Esophagus squamous epithelium (tissue), 5 donors: ENCODE measurements at regions not wholly inside any gene's neighbourhood (a gene's known extent, or its start where the extent isn't known, plus 50 kb on each side); places are given as distances from the start of the nearest gene placed in this dataset.

Source experiments
- DNase-seq: peaks from one replicate; lab custom pipeline; 2025; lab: John Stamatoyannopoulos, UW
- H3K27ac ChIP-seq, 4 donors: fragments of 200-600 bp; sonication (generic); one replicate each; pipeline ENCODE4 v1.5.1; 2016 to 2019; ENCODE audit warnings: mild to moderate bottlenecking in 1 of 4
- H3K27me3 ChIP-seq, 4 donors: fragments of 200-600 bp; sonication (generic); 1 replicate in 3 of 4; 2 replicates in 1 of 4; pipeline versions ENCODE4 v1.5.1 to v1.6.0; 2017 to 2021; ENCODE audit warnings: antibody characterized with exemption in 1 of 4
- H3K36me3 ChIP-seq, 3 donors: fragments of 200-600 bp; sonication (generic); one replicate each; pipeline ENCODE4 v1.5.1; 2016 to 2019
- H3K4me1 ChIP-seq, 3 donors: fragments of 200-600 bp; sonication (generic); one replicate each; pipeline ENCODE4 v1.5.1; 2017 to 2019
- H3K4me3 ChIP-seq, 4 donors: fragments of 200-600 bp; sonication (generic); 1 replicate in 3 of 4; 2 replicates in 1 of 4; pipeline ENCODE4 v1.5.1; 2016 to 2019; ENCODE audit warnings: mild to moderate bottlenecking in 2 of 4, moderate library complexity in 1 of 4
- H3K9me3 ChIP-seq, 3 donors: fragments of 200-600 bp; sonication (generic); one replicate each; pipeline ENCODE4 v1.5.1; 2016 to 2019
- POLR2A ChIP-seq, 4 donors: fragments of 450-650 bp; IDR thresholded peaks; one replicate each; pipeline ENCODE4 v1.6.1; 2017; ENCODE audit warnings: antibody characterized with exemption in 4 of 4, mild to moderate bottlenecking in 4 of 4, moderate library complexity in 3 of 4
- WGBS, 2 donors: methylation state at CpG; one replicate each; pipeline ENCODE4 v1.1.5; 2018; 5-methylcytosine and 5-hydroxymethylcytosine counted together
- intact Hi-C: fragments of 100-400 bp; cut with DNase I; formaldehyde crosslinking; loops from one replicate; pipeline ENCODE4 v1.15.0; 2022
- TF ChIP-seq, protein P1 (sequence below), 6 experiments: fragments of 450-650 bp in 4 of 6; fragments of 200-600 bp in 2 of 6; sonication (generic) in 2 of 6; IDR thresholded peaks; one replicate each; pipeline ENCODE4 v1.5.1; 2016 to 2019; ENCODE audit warnings: antibody characterized with exemption in 6 of 6, mild to moderate bottlenecking in 4 of 6, moderate library complexity in 4 of 6
- donor health status: DM: yes; HTN: yes; CAD: no.

DNA sequence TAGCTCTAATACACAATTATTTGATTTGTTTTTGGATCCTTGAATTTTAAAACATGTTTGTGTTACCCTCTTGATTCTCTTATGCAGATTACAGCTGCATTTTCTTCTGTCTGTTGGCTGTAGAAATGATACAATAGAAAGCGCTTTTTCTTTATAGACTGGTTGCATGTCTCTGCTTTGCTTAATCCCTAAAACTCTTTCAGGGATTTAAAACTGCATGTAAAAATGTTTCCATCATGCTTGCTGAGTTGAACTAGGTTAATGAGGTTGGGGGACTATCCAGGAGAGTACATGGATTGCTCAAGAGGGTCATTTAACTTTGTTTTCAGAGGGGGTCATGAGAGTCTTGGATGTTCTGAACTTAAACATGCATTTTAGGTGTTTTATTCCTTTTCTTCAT lies 166.4 kb upstream of the IFNG-AS1 start:
- H3K27me3 ChIP-seq: no peaks in the 10 kb centered on the region
- no peak overlapping the region for H3K27ac ChIP-seq
- no peak overlapping the region for H3K4me3 ChIP-seq
- intact Hi-C loops: no loop called here
- H3K9me3 ChIP-seq: no peaks in the 10 kb centered on the region
- 39 to 95% methylated on average over 1 of the region's 1 CpG for WGBS, 2 donors
- TF ChIP-seq, protein P1, sequence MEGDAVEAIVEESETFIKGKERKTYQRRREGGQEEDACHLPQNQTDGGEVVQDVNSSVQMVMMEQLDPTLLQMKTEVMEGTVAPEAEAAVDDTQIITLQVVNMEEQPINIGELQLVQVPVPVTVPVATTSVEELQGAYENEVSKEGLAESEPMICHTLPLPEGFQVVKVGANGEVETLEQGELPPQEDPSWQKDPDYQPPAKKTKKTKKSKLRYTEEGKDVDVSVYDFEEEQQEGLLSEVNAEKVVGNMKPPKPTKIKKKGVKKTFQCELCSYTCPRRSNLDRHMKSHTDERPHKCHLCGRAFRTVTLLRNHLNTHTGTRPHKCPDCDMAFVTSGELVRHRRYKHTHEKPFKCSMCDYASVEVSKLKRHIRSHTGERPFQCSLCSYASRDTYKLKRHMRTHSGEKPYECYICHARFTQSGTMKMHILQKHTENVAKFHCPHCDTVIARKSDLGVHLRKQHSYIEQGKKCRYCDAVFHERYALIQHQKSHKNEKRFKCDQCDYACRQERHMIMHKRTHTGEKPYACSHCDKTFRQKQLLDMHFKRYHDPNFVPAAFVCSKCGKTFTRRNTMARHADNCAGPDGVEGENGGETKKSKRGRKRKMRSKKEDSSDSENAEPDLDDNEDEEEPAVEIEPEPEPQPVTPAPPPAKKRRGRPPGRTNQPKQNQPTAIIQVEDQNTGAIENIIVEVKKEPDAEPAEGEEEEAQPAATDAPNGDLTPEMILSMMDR (IDR thresholded peaks at IDR 0.05): no peak
- TF ChIP-seq POLR2A (IDR thresholded peaks at IDR 0.05): no peak
- peaks cover 0 to 7% (median 3%) of the 10 kb centered on the region in 3 donors for H3K4me1 ChIP-seq
- no peaks in the 10 kb centered on the region for H3K36me3 ChIP-seq
- DNase-seq: no peak

DNA sequence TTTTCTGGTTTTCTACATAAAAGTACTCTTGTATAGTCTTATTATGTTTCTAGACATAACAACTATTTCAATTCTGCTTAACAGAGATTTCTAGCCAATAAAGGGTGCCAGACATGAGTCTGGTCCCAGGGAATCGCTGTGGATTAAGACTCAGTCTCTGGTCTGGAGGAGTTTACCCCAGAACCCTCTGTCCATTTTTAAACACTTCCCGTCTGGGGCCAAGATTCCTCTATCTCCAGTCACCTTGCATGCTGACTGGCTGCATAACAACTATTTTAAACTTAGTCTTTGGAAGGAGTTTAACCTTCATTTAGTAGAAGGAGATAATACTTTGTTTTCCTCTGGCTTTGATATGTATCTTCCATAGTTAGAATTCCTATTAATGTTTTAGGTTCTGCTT lies 163.1 kb upstream of the IFNG-AS1 start:
- intact Hi-C loops: no loop called here
- TF ChIP-seq, protein P1 (IDR thresholded peaks at IDR 0.05): no peak
- no peak for TF ChIP-seq POLR2A (IDR thresholded peaks at IDR 0.05)
- DNase-seq: no peak
- Histone ChIP-seq H3K27me3 (no peaks in the 10 kb centered on the region), H3K27ac (peak overlapping the region in 2 of 4 donors; percentile 15 to 78), H3K4me3 (no peak overlapping the region), H3K36me3 (no peaks in the 10 kb centered on the region), H3K4me1 (peaks cover 0 to 9% (median 3%) of the 10 kb centered on the region in 3 donors), H3K9me3 (no peaks in the 10 kb centered on the region)
- 64 to 95% methylated on average over 2 of the region's 2 CpGs for WGBS, 2 donors

DNA sequence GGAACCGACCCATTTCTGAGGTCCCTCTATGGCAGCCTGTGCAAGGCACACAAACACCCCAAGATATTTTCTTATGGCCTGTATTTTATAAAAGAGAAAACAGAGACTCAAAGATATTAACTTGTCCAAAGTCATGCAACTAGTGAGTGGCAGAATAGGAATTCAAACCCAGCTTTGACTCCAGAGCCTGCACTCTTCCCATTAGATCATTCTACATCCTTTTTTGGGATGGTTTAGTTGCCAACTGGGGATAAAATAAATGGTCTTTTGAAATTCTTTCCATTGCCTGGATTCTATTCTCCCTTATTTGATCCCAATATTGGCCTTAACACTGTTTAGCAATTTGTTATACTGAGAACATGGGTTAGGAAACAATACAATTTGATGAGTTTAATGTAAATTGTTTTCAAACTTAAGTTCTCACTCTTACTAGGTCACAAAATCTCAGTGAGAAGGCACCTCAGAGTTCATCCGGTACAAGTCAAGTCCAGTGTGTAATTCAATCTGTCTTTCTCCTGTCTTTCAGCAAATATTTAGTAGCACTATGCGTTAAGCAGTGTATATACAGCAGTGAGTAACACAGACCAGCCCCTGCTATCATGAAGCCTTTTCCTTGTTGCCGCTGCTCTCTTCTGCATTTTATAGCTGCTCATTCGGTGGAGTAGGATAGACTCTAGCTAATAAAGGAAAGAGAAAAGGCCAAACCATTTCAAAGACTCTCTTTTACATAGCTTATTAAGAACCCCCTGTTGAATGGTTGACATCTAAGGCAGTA lies 162.1 kb upstream of the IFNG-AS1 start:
- WGBS, 2 donors: 81% methylated on average over 5 of the region's 5 CpGs
- Histone ChIP-seq H3K27me3 (no peaks in the 10 kb centered on the region), H3K4me1 (peaks cover 0 to 9% (median 3%) of the 10 kb centered on the region in 3 donors), H3K9me3 (no peaks in the 10 kb centered on the region), H3K27ac (peak overlapping the region; percentile 48 to 86 (median 68)), H3K4me3 (peak overlapping the region in 2 of 4 donors; percentile 24 to 60), H3K36me3 (no peaks in the 10 kb centered on the region)
- TF ChIP-seq, protein P1 (IDR thresholded peaks at IDR 0.05): no peak
- TF ChIP-seq POLR2A (IDR thresholded peaks at IDR 0.05): no peak
- no peak for DNase-seq
- intact Hi-C loops: no loop called here

DNA sequence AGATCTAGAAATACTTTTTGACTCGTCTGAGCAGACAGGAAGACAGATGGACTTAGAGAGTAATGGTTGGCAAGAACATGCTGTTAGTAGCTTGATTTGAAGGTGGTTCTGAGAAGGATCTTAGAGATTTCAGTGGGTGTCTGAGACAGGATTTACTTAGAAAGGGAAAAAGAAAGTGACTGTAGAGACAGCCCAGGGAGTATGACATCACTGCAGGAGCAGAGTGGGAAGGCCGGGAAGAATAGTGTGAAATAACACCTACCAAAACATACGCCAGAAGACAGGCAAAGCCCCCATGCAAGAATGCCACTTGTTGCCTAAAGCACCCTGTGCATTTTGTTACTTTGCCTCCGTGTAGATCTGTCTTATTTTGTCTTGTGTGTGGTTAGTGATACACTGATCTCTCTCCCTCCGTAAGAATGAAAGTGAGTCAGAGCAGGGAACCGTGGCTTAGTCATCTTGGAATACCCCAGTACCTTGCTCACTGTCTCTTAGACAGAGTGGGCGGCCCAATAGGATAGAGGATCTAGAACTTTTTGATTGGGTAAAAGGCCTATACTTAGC lies 161.3 kb upstream of the IFNG-AS1 start:
- H3K9me3 ChIP-seq: no peaks in the 10 kb centered on the region
- peaks cover 0 to 9% (median 3%) of the 10 kb centered on the region in 3 donors for H3K4me1 ChIP-seq
- no peaks in the 10 kb centered on the region for H3K36me3 ChIP-seq
- intact Hi-C loops: no loop called here
- peak overlapping the region in 3 of 4 donors; percentile 5 to 60 (median 24) for H3K4me3 ChIP-seq
- DNase-seq: no peak
- 12 to 14% methylated on average over 7 of the region's 7 CpGs for WGBS, 2 donors
- peak overlapping the region; percentile 48 to 86 (median 68) for H3K27ac ChIP-seq
- no peaks in the 10 kb centered on the region for H3K27me3 ChIP-seq
- no peak for TF ChIP-seq POLR2A (IDR thresholded peaks at IDR 0.05)
- TF ChIP-seq, protein P1 (IDR thresholded peaks at IDR 0.05): no peak

DNA sequence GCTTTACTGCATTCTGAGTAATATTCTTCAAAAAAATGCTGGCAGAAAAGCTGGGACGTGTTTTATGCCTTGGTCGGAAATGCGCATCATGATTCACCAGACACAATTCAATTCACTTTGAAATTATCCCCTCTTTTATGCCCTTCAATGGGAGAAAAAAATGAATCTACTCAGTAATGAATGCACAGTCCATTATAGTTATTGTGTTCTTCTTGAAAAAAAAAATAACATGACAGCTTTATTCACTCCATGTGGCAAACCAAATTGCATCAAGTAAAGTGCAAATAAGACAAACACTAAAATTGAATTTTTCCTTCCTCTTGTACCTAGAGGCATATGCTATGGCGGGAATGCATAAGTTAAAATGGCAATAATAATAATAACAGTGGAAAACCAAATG lies 159.4 kb upstream of the IFNG-AS1 start:
- Histone ChIP-seq H3K27ac (no peak overlapping the region), H3K9me3 (no peaks in the 10 kb centered on the region), H3K4me3 (no peak overlapping the region), H3K36me3 (no peaks in the 10 kb centered on the region), H3K27me3 (no peaks in the 10 kb centered on the region), H3K4me1 (peaks cover 0 to 9% (median 3%) of the 10 kb centered on the region in 3 donors)
- no peak for DNase-seq
- 85 to 96% methylated on average over 4 of the region's 4 CpGs for WGBS, 2 donors
- intact Hi-C loops: no loop called here
- TF ChIP-seq, protein P1 (IDR thresholded peaks at IDR 0.05): no peak
- no peak for TF ChIP-seq POLR2A (IDR thresholded peaks at IDR 0.05)
